AG08396 (cell line): ENCODE measurements at regions not wholly inside any gene's neighbourhood (a gene's known extent, or its start where the extent isn't known, plus 50 kb on each side); places are given as distances from the start of the nearest gene placed in this dataset.

Experiments
- DNase-seq: peaks from one replicate; pipeline ENCODE4 v3.0.0; 2012; ENCODE audit warnings: low spot score, mixed read lengths

- no peak for DNase-seq
Measured at GRCh38 chr3:30356866-30357753, 249.3 kb upstream of the TGFBR2 start.

- DNase-seq, result no peak
Measured at GRCh38 chr3:30357897-30358296, 248.5 kb upstream of the TGFBR2 start.

DNA sequence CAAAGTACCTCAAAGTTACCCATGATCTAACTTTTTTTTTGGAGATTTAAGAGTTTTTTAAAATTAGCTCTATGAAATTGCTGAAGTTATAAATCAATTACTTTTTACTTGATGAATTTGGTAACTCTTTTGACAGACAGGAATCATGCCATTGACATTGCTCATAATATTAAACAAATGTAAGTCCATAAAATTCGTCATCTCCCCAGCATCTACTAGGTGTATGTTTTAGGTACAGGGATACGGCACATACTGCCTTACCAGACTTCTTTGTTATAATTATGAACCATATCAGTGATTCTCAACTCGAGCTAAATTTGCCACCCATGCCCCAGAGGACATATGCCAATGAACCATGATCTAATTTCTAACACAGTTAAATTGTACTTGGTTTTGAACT, 247.5 kb upstream of the TGFBR2 start:
- no peak for DNase-seq

- DNase-seq, result no peak
Measured at GRCh38 chr3:30368978-30369377, 237.4 kb upstream of the TGFBR2 start.

DNA sequence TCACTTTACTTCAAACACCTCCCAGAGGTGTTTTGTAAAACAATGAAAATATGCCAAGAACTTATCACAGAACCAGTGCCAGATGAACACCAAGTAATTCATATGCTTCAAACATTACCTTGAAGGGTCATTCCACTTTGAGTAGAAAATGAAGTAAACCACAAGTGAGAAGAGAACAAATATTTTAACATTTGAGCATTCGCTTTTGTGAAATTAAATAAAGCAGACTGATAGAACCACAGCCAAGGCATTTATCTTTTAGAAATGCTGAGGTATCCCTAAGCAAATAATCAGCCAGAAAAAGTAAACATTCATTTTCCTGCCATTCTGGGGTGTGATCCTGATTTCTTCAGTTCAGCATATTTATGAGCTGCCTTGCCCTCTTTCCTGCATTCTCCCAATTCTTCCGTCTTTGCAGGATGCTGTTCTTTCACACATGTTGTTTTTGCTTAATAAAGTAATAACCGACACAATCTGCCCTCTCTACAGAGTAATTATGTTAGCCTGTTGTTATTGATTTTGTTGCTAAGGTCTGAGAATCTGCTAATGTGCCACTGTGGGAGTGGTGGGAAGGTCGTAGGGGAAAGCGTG, 235.6 kb upstream of the TGFBR2 start:
- no peak for DNase-seq

DNA sequence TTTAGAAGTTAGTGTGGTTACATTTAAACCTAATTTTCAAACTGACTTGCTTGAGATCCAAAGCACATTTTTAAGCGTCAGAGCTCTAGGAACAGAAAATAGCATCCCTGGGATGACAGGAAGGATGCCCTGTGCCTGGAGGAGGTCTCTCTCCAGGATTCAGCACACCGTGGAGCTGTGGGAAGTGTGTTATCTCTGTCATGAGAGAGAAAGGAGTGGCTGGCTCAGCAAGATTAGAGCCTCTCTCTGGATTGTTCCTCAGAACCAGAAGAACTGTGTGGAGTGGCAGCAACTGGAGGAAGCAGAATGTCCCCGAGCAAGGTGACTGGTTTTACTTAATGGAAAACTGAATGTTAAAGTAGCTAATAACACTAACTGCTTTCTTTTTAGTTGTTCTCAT, 233.6 kb upstream of the TGFBR2 start:
- no peak for DNase-seq

- DNase-seq, result no peak
Measured at GRCh38 chr3:30384546-30385072, 221.8 kb upstream of the TGFBR2 start.

DNA sequence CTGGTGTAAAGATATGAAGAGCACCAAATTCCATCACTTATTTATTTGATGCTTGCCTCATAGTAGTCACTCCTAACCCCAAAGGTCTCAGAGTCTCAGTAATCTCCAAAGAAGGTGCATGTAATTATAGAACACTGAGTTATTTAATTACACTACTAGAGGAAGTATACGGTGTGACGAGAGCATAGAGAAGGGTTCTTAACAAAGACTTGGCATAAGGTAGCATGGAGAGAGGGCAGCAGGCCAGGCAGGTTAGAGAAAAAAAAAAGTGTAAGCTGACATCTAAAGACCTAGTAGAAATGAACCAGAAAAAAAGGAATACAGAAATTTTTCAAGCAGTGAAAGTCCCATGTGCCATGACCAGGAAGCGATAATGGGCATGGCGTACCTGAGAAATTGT, 213.3 kb upstream of the TGFBR2 start:
- no peak for DNase-seq

DNA sequence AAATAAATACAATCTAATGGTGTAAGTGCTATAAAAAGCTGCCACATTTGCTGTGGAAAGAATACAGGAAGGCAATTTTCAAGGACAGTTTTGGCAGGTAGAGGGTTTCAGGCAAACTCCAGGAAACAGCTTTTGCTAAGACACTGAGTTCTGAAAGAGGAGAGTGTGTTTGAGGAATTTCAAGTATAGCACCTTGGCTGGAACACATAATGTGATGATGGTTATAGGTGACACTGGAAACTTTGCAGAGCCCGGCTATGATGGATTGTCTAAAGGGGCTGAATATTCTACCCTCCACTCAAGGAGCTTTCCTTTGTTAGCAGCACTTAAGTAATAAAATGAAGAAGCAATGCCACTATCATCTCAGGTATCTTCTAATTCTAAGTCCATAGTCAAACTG, 209.4 kb upstream of the TGFBR2 start:
- DNase-seq, result no peak

GRCh38 chr3:30399394-30400181, 206.8 kb upstream of the TGFBR2 start:
- no peak for DNase-seq

DNA sequence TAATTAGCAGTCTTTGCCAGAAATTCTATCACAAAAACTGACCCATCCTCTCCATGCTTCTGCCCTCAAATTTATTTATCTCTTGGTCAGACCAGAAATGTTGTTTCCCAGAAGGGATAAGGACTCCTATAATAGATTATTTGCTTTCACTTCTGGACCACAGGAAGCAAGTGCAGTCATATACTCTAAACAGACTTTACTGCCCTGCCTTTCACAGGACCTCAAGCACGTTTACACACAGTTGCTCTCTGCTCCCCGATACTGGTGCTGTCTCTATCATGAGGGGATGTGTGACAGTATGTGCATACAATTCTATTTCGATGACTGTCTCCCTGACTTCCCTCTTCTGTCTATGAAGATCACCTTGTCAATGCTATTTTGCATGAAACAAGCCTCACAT, 205.5 kb upstream of the TGFBR2 start:
- no peak for DNase-seq

- no peak for DNase-seq
Measured at GRCh38 chr3:30401971-30402370, 204.4 kb upstream of the TGFBR2 start.

DNA sequence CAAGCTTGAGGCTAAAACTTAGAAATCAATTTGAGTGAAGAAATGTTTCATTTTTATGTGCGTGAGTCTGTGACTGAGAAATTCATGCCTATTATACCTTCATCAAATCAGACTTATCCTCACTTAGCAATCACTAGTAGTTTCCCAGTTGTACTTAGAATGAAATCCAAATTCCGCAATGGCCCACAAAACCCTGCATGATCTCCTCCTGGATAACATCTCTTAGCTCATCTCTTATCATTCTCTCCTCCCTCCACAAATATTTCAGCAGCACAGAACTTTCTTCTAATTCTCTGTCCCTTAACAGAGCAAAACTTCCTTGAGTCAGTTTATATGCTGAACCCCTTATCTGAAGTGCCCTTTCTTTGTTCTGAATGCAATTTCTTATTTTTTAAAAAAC, 198.8 kb upstream of the TGFBR2 start:
- no peak for DNase-seq

DNA sequence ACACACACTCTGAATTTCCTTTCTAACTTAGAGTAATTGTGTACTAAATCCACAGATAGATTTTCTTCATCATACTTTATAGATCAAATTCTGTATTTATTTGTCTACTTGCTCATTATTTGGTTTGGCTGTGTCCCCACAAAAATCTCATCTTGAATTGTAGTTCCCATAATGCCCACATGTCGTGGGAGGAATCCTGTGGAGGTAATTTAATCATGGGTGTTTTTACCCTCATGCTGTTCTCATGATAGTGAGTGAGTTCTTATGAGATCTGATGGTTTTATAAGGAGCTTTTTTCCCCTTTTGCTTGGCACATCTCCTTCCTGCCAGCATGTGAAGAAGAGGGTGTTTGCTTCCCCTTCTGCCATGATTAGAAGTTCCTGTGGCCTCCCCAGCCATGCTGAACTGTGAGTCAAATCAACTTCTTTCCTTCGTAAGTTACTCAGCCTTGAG, 198.3 kb upstream of the TGFBR2 start:
- no peak for DNase-seq

GRCh38 chr3:30418443-30418842, 188.0 kb upstream of the TGFBR2 start:
- DNase-seq, result no peak

GRCh38 chr3:30421266-30421665, 185.1 kb upstream of the TGFBR2 start:
- no peak for DNase-seq

DNA sequence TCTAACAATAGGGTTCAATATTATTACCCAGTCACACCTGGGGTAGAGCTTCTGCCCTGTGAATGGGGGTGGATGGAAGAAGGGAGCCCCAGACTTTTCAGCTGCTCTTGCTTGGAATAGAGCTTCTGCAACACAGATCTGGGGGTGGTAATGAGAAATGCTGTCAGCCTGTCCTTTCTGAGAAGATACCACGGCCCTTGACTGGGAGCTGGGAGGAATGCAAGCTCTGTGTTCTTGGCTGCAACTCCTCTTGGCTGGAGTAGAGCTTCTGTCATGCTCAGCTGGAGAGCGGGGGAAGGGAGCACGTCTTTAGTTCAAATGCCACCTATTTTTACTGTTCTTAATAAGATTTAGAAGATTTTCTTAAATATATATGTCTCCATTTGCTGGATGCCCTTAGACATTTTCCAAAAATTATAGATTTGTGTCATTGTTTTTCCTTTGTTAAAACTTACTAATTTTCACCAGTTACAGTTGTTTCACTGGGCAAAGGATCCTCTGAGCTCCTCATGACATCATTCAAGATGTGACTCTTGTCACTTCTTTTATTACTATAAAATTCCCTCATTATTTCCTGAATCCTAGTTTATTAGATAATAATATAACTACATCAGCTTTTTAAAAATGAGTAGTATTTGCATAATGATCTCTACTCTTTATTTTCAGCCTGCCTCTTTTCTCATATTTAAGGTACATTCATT, 180.0 kb upstream of the TGFBR2 start:
- DNase-seq, result peak; percentile 50

DNA sequence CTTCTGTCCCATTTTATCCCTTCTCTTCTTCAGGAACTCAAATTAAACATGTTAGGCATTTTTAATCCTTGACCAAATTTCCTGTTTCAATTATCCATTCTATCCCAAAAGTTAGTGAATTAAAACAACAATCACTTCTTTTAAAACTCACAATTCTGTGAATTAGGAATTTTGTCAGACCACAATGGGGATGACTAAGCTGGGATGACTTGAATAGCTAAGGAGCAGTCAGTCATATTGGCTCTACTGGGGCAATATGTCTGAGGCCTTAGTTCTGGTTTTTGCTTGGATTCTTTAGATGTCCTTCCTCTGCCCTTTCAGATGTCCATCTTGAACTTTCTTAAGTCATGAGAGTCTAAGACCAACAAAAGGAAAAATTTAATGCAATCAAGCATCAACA, 178.2 kb upstream of the TGFBR2 start:
- peak; percentile 17 for DNase-seq

DNA sequence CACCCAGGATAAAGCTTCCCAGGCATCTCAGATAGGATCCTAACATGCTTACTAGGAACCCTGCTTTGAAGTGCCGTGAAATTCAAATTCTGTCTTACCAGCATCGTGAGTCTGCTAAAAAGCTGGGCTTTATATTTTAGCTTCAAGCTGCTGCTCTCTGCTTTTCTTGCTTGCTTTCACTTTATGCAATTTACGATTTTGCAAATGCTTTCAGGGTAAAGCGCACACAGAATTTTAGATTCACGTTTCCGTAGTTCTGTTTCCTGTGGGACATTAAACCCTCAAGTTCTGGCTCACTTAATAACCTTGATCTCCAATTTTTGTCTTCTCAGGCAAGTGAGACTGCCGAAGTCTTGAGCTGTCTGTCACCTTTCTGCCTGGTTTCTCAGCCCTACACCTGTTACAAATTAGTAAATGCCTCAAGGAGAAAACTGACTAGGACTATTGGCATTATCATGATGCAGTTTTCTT, 170.5 kb upstream of the TGFBR2 start:
- no peak for DNase-seq

DNA sequence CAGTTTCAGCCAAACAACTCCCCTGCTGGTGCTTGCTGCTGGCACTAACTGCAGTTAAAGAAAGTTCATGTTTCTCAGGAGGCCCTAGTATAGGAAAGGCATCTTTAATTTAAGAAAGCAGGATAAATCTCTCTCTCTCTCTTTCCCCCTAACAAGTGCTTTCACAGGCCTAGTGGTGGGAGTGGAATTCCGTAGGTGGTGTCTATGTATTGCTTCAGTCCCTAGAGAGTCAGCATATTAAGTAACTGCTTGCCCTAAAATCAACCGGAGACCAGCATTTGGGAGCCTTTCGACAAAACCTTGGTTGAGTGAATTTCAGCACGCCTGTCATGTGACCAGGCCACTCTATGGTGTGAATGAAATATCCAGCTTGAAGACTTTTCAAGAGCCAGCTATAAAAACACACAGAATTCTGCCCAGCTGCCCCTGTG, 169.2 kb upstream of the TGFBR2 start:
- DNase-seq, result peak; percentile 11

GRCh38 chr3:30438126-30438525, 168.3 kb upstream of the TGFBR2 start:
- DNase-seq, result no peak
